GM04504 (cell line): ENCODE measurements at regions not wholly inside any gene's neighbourhood (a gene's known extent, or its start where the extent isn't known, plus 50 kb on each side); places are given as distances from the start of the nearest gene placed in this dataset.
"Not testable (repeated sequence)": the region's sequence is repeated elsewhere in the genome, so short reads cannot be mapped to it uniquely, and the experiment has no call there.

Experiments
- DNase-seq: peaks from one replicate; pipeline ENCODE4 v3.0.0-alpha.2; 2012; ENCODE audit warnings: low read depth

GRCh38 chr18:4762330-4762729, 307.2 kb upstream of the DLGAP1 start:
- no peak for DNase-seq

- no peak for DNase-seq
Observed at GRCh38 chr18:4758980-4759379, 303.9 kb upstream of the DLGAP1 start.

GRCh38 chr18:4755848-4756247, 300.7 kb upstream of the DLGAP1 start:
- no peak for DNase-seq

GRCh38 chr18:4753151-4753550, 298.0 kb upstream of the DLGAP1 start:
- DNase-seq = not testable (repeated sequence)

GRCh38 chr18:4751523-4751922, 296.4 kb upstream of the DLGAP1 start:
- DNase-seq = no peak

GRCh38 chr18:4750393-4751346, 295.6 kb upstream of the DLGAP1 start:
- no peak for DNase-seq

- DNase-seq = no peak
Observed at GRCh38 chr18:4748975-4749374, 293.9 kb upstream of the DLGAP1 start.

- no peak for DNase-seq
Observed at GRCh38 chr18:4734903-4735302, 279.8 kb upstream of the DLGAP1 start.

GRCh38 chr18:4734021-4734420, 278.9 kb upstream of the DLGAP1 start:
- no peak for DNase-seq

- DNase-seq = no peak
Observed at GRCh38 chr18:4721545-4721944, 266.4 kb upstream of the DLGAP1 start.

- no peak for DNase-seq
Observed at GRCh38 chr18:4720518-4720917, 265.4 kb upstream of the DLGAP1 start.

- DNase-seq = no peak
Observed at GRCh38 chr18:4705894-4706293, 250.8 kb upstream of the DLGAP1 start.

- no peak for DNase-seq
Observed at GRCh38 chr18:4704781-4705180, 249.7 kb upstream of the DLGAP1 start.

GRCh38 chr18:4691836-4692235, 236.7 kb upstream of the DLGAP1 start:
- no peak for DNase-seq

- DNase-seq = not testable (repeated sequence)
Observed at GRCh38 chr18:4678685-4679084, 223.6 kb upstream of the DLGAP1 start.

GRCh38 chr18:4677006-4677405, 221.9 kb upstream of the DLGAP1 start:
- no peak for DNase-seq

- DNase-seq = no peak
Observed at GRCh38 chr18:4672162-4672561, 217.1 kb upstream of the DLGAP1 start.

GRCh38 chr18:4658804-4659203, 203.7 kb upstream of the DLGAP1 start:
- no peak for DNase-seq

- no peak for DNase-seq
Observed at GRCh38 chr18:4653418-4653817, 198.3 kb upstream of the DLGAP1 start.

- no peak for DNase-seq
Observed at GRCh38 chr18:4641771-4642368, 186.8 kb upstream of the DLGAP1 start.

- no peak for DNase-seq
Observed at GRCh38 chr18:4640349-4641012, 185.4 kb upstream of the DLGAP1 start.

- DNase-seq = no peak
Observed at GRCh38 chr18:4639628-4640310, 184.7 kb upstream of the DLGAP1 start.
